ENCODE measurements at regions not wholly inside any gene's neighbourhood (a gene's known extent, or its start where the extent isn't known, plus 50 kb on each side); places are given as distances from the start of the nearest gene placed in this dataset.

GRCh38 chr5:24235946-24236345 is 408.8 kb downstream of the CDH10 start:
- TF ChIP-seq CTCF (IDR thresholded peaks at IDR 0.05) (no peak), POLR2AphosphoS5 (IDR thresholded peaks at IDR 0.05) (no peak), EP300 (IDR thresholded peaks at IDR 0.05) (no peak)

All from esophagus muscularis mucosa (tissue), 4 donors.